K562 (cell line): ENCODE measurements at regions not wholly inside any gene's neighbourhood (a gene's known extent, or its start where the extent isn't known, plus 50 kb on each side); places are given as distances from the start of the nearest gene placed in this dataset.

ENCODE experiments used
- ATAC-seq: fragments of 200-7000 bp; cut with Tn5 transposase; 3 replicates; pipeline ENCODE4 v1.9.1; 2020; ENCODE audit warnings: moderate library complexity
- BruUV-seq: library from RNA; stranded (reverse); fragments of 400-500 nt; replicated peaks from 2 replicates; lab custom pipeline; 2021; lab: Mats Ljungman, UMichigan
- CTCF ChIA-PET: fragments of 300-600 bp; formaldehyde crosslinking; extraction: SDS; loops from one replicate; lab custom pipeline; 2021; ENCODE audit warnings: low intra/inter-chr PET ratio; lab: Yijun Ruan, JAX
- POLR2A ChIA-PET: fragments of 300-600, 350-650 bp; sonication (Branson Sonifier 250); formaldehyde crosslinking; extraction: SDS; loops from one replicate; lab custom pipeline; 2021; ENCODE audit warnings: antibody characterized with exemption, inconsistent platforms; lab: Yijun Ruan, JAX
- DNase-seq, 4 experiments: peaks; one replicate each; pipeline versions ENCODE4 v3.0.0 to v3.0.0-alpha.2; 2011 to 2018; ENCODE audit warnings: low spot score in 3 of 4, mixed read lengths in 3 of 4; ENCODE audit errors: extremely low read depth in 1 of 4
- FAIRE-seq: peaks from 2 replicates; lab custom pipeline; 2011; peaks lifted over from hg19 to GRCh38; lab: Jason Lieb, UNC
- H2AFZ ChIP-seq: 2 replicates; pipeline ENCODE4 v1.6.0; 2011; ENCODE audit warnings: low read depth, low read length, control low read depth, inconsistent platforms
- H3K27ac ChIP-seq: fragments of 200-600 bp; 3 replicates; pipeline ENCODE4 v1.8.0; 2011; ENCODE audit warnings: low read depth, mild to moderate bottlenecking, control low read depth, inconsistent platforms, low read length, moderate library complexity, mixed read lengths; ENCODE audit errors: extremely low read depth
- H3K27me3 ChIP-seq, 2 experiments: fragments of 300-600 bp in 1 of 2; 2 replicates in 1 of 2; 3 replicates in 1 of 2; pipeline versions ENCODE4 v1.6.0 to v1.8.0; 2011; ENCODE audit warnings: inconsistent platforms in 2 of 2, low read length in 2 of 2, mild to moderate bottlenecking in 1 of 2, mixed read lengths in 1 of 2, moderate library complexity in 1 of 2; ENCODE audit not compliant: control insufficient read depth in 2 of 2, insufficient read depth in 2 of 2
- H3K36me3 ChIP-seq: fragments of 300-600 bp; 3 replicates; pipeline ENCODE4 v1.8.0; 2011; ENCODE audit warnings: mild to moderate bottlenecking, low read length, inconsistent platforms; ENCODE audit not compliant: control insufficient read depth, insufficient read depth
- H3K4me1 ChIP-seq, 2 experiments: fragments of 200-600 bp in 1 of 2; replicated peaks in 1 of 2; 2 replicates in 1 of 2; 3 replicates in 1 of 2; pipeline versions ENCODE4 v1.5.1 to v1.8.0; 2011; ENCODE audit warnings: inconsistent platforms in 2 of 2, low read length in 2 of 2, mild to moderate bottlenecking in 1 of 2, mixed read lengths in 1 of 2, moderate library complexity in 1 of 2; ENCODE audit not compliant: control insufficient read depth in 2 of 2, insufficient read depth in 2 of 2
- H3K4me2 ChIP-seq: 2 replicates; pipeline ENCODE4 v1.6.1; 2011; ENCODE audit warnings: low read length, control low read depth, inconsistent platforms, mixed read lengths; ENCODE audit not compliant: insufficient read depth
- H3K4me3 ChIP-seq: fragments of 200-600 bp; sonication (generic), shearing (Covaris generic); 2 replicates; pipeline ENCODE4 v1.5.1; 2016; ENCODE audit warnings: control low read depth, inconsistent platforms
- H3K79me2 ChIP-seq: fragments of 200-600 bp; 3 replicates; pipeline ENCODE4 v1.8.0; 2011; ENCODE audit warnings: low read length, inconsistent platforms; ENCODE audit not compliant: control insufficient read depth, insufficient read depth
- H3K9ac ChIP-seq, 2 experiments: 2 replicates each; pipeline versions ENCODE4 v1.6.0 to v1.6.1; 2011; ENCODE audit warnings: low read depth in 2 of 2, low read length in 2 of 2, control low read depth in 1 of 2, inconsistent platforms in 1 of 2, mild to moderate bottlenecking in 1 of 2, mixed read lengths in 1 of 2; ENCODE audit not compliant: insufficient read depth in 1 of 2
- H3K9me1 ChIP-seq: one replicate; pipeline ENCODE4 v1.6.0; 2011; ENCODE audit warnings: inconsistent platforms, mild to moderate bottlenecking, low read length, moderate library complexity; ENCODE audit not compliant: control insufficient read depth, insufficient read depth
- H3K9me3 ChIP-seq: replicated peaks from 2 replicates; pipeline ENCODE4 v1.5.1; 2011; ENCODE audit warnings: low read depth, low read length, inconsistent platforms; ENCODE audit not compliant: control insufficient read depth, insufficient read depth
- H4K20me1 ChIP-seq: replicated peaks from 2 replicates; pipeline ENCODE4 v1.6.1; 2011; ENCODE audit warnings: low read length, inconsistent platforms, mixed read lengths; ENCODE audit not compliant: control insufficient read depth, insufficient read depth
- AFF1 ChIP-seq, 2 experiments: fragments of 450-650 bp; IDR thresholded peaks; 2 replicates each; pipeline ENCODE4 v1.6.1; 2018; ENCODE audit warnings: mild to moderate bottlenecking in 2 of 2, low read depth in 1 of 2; ENCODE audit not compliant: partially characterized antibody in 2 of 2
- GTF2E2 ChIP-seq: fragments of 200-800 bp; sonication (Bioruptor generic); IDR thresholded peaks from 2 replicates; pipeline ENCODE4 v1.6.1; 2016; ENCODE audit warnings: missing genetic modification characterization, missing compliant biosample characterization
- ZNF239 ChIP-seq: fragments of 250-450 bp; sonication (Bioruptor Pico); IDR thresholded peaks from 2 replicates; pipeline ENCODE4 v1.4.0; 2020; ENCODE audit warnings: mild to moderate bottlenecking
- ZNF384 ChIP-seq: IDR thresholded peaks from 2 replicates; pipeline ENCODE4 v1.6.1; 2012; ENCODE audit warnings: low read depth, low read length, improper control_type of control experiment
- in situ Hi-C: fragments of 300-500 bp; cut with MboI; formaldehyde crosslinking; loops from 4 replicates; pipeline ENCODE4 v1.15.0; 2018; ENCODE audit warnings: inconsistent platforms, mixed read lengths
- intact Hi-C: fragments of 100-400 bp; cut with micrococcal nuclease; formaldehyde crosslinking; loops from 2 replicates; pipeline ENCODE4 v1.14.2; 2022
- TF ChIP-seq, protein P1 (sequence below): fragments of 200-800 bp; sonication (Bioruptor generic); IDR thresholded peaks from 2 replicates; pipeline ENCODE4 v1.6.1; 2017; ENCODE audit warnings: missing genetic modification characterization, missing compliant biosample characterization
- TF ChIP-seq, protein P2 (sequence below), 2 experiments: fragments of 450-650 bp in 1 of 2; sonication (generic) in 1 of 2; formaldehyde crosslinking in 1 of 2; IDR thresholded peaks; 2 replicates each; pipeline versions ENCODE4 v1.7.1 to v1.9.0; 2016 to 2022; ENCODE audit warnings: inconsistent platforms in 1 of 2, mild to moderate bottlenecking in 1 of 2, missing genetic modification reagents in 1 of 2

GRCh38 chr6:9581155-9581554, 833.7 kb downstream of the TFAP2A start:
- Histone ChIP-seq H3K9me3 (peaks cover 2% of the 10 kb centered on the region), H4K20me1 (no peaks in the 10 kb centered on the region), H3K4me1 (no peaks in the 10 kb centered on the region), H3K4me3 (no peak overlapping the region), H3K79me2 (no peaks in the 10 kb centered on the region), H3K27me3 (no peaks in the 10 kb centered on the region), H3K36me3 (no peaks in the 10 kb centered on the region), H3K27ac (no peak overlapping the region), H3K9me1 (no peaks in the 10 kb centered on the region), H2AFZ (no peak overlapping the region), H3K9ac (no peak overlapping the region), H3K4me2 (no peak overlapping the region)
- in situ Hi-C loops (no loop called here), intact Hi-C loops (no loop called here)
- BruUV-seq: no TSS peak
- FAIRE-seq: no peak
- no peak for ATAC-seq
- POLR2A ChIA-PET: interaction anchor here (0.7 kb wide), 1 partner anchor 15 kb away, joined by 3 read pairs; no protein-coding TSS in a partner anchor
- CTCF ChIA-PET: no interaction called here
- no peak for DNase-seq
- TF ChIP-seq ZNF384 (no peak), GTF2E2 (no peak), ZNF239 (no peak), AFF1 (IDR thresholded peaks at IDR 0.05; ENCODE audit: low read depth in 1 of 2, partially characterized antibody in 2 of 2) (no peak)
- TF ChIP-seq, protein P1, sequence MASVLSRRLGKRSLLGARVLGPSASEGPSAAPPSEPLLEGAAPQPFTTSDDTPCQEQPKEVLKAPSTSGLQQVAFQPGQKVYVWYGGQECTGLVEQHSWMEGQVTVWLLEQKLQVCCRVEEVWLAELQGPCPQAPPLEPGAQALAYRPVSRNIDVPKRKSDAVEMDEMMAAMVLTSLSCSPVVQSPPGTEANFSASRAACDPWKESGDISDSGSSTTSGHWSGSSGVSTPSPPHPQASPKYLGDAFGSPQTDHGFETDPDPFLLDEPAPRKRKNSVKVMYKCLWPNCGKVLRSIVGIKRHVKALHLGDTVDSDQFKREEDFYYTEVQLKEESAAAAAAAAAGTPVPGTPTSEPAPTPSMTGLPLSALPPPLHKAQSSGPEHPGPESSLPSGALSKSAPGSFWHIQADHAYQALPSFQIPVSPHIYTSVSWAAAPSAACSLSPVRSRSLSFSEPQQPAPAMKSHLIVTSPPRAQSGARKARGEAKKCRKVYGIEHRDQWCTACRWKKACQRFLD (CRISPR knock-in tag): no peak
- TF ChIP-seq, protein P2, sequence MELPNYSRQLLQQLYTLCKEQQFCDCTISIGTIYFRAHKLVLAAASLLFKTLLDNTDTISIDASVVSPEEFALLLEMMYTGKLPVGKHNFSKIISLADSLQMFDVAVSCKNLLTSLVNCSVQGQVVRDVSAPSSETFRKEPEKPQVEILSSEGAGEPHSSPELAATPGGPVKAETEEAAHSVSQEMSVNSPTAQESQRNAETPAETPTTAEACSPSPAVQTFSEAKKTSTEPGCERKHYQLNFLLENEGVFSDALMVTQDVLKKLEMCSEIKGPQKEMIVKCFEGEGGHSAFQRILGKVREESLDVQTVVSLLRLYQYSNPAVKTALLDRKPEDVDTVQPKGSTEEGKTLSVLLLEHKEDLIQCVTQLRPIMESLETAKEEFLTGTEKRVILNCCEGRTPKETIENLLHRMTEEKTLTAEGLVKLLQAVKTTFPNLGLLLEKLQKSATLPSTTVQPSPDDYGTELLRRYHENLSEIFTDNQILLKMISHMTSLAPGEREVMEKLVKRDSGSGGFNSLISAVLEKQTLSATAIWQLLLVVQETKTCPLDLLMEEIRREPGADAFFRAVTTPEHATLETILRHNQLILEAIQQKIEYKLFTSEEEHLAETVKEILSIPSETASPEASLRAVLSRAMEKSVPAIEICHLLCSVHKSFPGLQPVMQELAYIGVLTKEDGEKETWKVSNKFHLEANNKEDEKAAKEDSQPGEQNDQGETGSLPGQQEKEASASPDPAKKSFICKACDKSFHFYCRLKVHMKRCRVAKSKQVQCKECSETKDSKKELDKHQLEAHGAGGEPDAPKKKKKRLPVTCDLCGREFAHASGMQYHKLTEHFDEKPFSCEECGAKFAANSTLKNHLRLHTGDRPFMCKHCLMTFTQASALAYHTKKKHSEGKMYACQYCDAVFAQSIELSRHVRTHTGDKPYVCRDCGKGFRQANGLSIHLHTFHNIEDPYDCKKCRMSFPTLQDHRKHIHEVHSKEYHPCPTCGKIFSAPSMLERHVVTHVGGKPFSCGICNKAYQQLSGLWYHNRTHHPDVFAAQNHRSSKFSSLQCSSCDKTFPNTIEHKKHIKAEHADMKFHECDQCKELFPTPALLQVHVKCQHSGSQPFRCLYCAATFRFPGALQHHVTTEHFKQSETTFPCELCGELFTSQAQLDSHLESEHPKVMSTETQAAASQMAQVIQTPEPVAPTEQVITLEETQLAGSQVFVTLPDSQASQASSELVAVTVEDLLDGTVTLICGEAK (IDR thresholded peaks at IDR 0.05): no peak
- TF ChIP-seq, protein P2 (CRISPR knock-in tag; IDR thresholded peaks at IDR 0.05): no peak
